ENCODE measurements at regions not wholly inside any gene's neighbourhood (a gene's known extent, or its start where the extent isn't known, plus 50 kb on each side); places are given as distances from the start of the nearest gene placed in this dataset.

DNA sequence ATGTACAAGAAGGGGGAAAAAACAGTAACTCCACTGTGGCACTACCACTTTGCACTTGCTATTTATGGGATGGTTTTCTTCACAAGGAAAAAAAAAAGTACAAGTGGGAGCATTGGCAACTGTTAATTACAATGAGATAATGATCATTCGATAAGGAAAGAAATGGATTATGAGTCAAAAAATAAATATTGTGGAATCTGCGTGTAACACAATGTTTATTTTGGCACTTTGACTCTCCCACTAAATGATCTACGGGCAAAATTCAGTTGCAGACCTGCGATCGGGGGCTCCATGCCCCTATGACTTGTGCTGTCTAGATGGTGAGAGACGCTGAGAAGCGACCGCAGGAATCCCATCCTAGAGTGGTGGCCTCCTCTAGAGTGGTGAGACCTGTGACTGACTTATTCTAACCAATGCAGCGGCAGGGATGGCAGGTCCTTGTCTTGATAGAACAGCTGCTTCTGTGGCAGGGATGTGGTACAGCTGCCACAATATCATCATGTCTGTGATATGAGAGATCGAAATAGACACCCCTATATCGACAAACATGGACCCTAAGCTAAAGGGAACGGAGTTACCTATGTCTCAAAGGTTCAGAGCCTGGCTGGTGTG lies 345.0 kb upstream of the KLF6 start:
- no peak for DNase-seq (ENCODE audit: low spot score)
- no peaks in the 10 kb centered on the region for H3K36me3 Mint-ChIP-seq (ENCODE audit: low read depth)
- no peak for TF ChIP-seq CTCF (IDR thresholded peaks at IDR 0.05)

GRCh38 chr10:4127518-4128315 lies 342.7 kb upstream of the KLF6 start:
- peaks cover 13% of the 10 kb centered on the region for H3K9me3 Mint-ChIP-seq (ENCODE audit: low read depth)
- DNase-seq (ENCODE audit: low spot score): no peak
- no peak overlapping the region for H3K4me3 Mint-ChIP-seq (ENCODE audit: unreplicated experiment)
- no peak for TF ChIP-seq CTCF (IDR thresholded peaks at IDR 0.05)
- H3K27ac Mint-ChIP-seq (ENCODE audit: unreplicated experiment): no peak overlapping the region
- peaks cover 7% of the 10 kb centered on the region for H3K4me1 Mint-ChIP-seq (ENCODE audit: low read depth)
- no peaks in the 10 kb centered on the region for H3K36me3 Mint-ChIP-seq (ENCODE audit: low read depth)
- H3K27me3 Mint-ChIP-seq (ENCODE audit: low read depth): no peaks in the 10 kb centered on the region

More for the DNA sequence above, 345.0 kb upstream of the KLF6 start:
- H3K9me3 Mint-ChIP-seq (ENCODE audit: low read depth): peaks cover 8% of the 10 kb centered on the region
- peaks cover 7% of the 10 kb centered on the region for H3K4me1 Mint-ChIP-seq (ENCODE audit: low read depth)
- H3K27me3 Mint-ChIP-seq (ENCODE audit: low read depth): no peaks in the 10 kb centered on the region
- no peak overlapping the region for H3K4me3 Mint-ChIP-seq (ENCODE audit: unreplicated experiment)
- H3K27ac Mint-ChIP-seq (ENCODE audit: unreplicated experiment): no peak overlapping the region

GRCh38 chr10:4125776-4126175 lies 340.8 kb upstream of the KLF6 start:
- peaks cover 7% of the 10 kb centered on the region for H3K4me1 Mint-ChIP-seq (ENCODE audit: low read depth)
- peaks cover 13% of the 10 kb centered on the region for H3K9me3 Mint-ChIP-seq (ENCODE audit: low read depth)
- no peak for DNase-seq (ENCODE audit: low spot score)
- no peak overlapping the region for H3K27ac Mint-ChIP-seq (ENCODE audit: unreplicated experiment)
- H3K4me3 Mint-ChIP-seq (ENCODE audit: unreplicated experiment): no peak overlapping the region
- TF ChIP-seq CTCF (IDR thresholded peaks at IDR 0.05): no peak
- H3K36me3 Mint-ChIP-seq (ENCODE audit: low read depth): no peaks in the 10 kb centered on the region
- H3K27me3 Mint-ChIP-seq (ENCODE audit: low read depth): no peaks in the 10 kb centered on the region

- no peak overlapping the region for H3K4me3 Mint-ChIP-seq (ENCODE audit: unreplicated experiment)
- H3K27me3 Mint-ChIP-seq (ENCODE audit: low read depth): no peaks in the 10 kb centered on the region
- no peak for TF ChIP-seq CTCF (IDR thresholded peaks at IDR 0.05)
- no peaks in the 10 kb centered on the region for H3K4me1 Mint-ChIP-seq (ENCODE audit: low read depth)
- no peak for DNase-seq (ENCODE audit: low spot score)
- H3K36me3 Mint-ChIP-seq (ENCODE audit: low read depth): no peaks in the 10 kb centered on the region
- H3K27ac Mint-ChIP-seq (ENCODE audit: unreplicated experiment): no peak overlapping the region
- peaks cover 13% of the 10 kb centered on the region for H3K9me3 Mint-ChIP-seq (ENCODE audit: low read depth)
Measured at GRCh38 chr10:4121502-4122380, 336.7 kb upstream of the KLF6 start.

All from chondrocyte (in vitro differentiated cells).